Lower leg skin (tissue), 3 donors: ENCODE measurements at regions not wholly inside any gene's neighbourhood (a gene's known extent, or its start where the extent isn't known, plus 50 kb on each side); places are given as distances from the start of the nearest gene placed in this dataset.

Experiments
- CTCF ChIP-seq, 3 donors: fragments of 450-650 bp; IDR thresholded peaks; one replicate each; pipeline ENCODE4 v1.5.1; 2016; ENCODE audit warnings: antibody characterized with exemption in 3 of 3, mild to moderate bottlenecking in 3 of 3, moderate library complexity in 2 of 3
- POLR2A ChIP-seq, 2 donors: fragments of 450-650 bp; IDR thresholded peaks; one replicate each; pipeline ENCODE4 v1.6.1; 2016 to 2017; ENCODE audit warnings: antibody characterized with exemption in 2 of 2, mild to moderate bottlenecking in 1 of 2, moderate library complexity in 1 of 2

DNA sequence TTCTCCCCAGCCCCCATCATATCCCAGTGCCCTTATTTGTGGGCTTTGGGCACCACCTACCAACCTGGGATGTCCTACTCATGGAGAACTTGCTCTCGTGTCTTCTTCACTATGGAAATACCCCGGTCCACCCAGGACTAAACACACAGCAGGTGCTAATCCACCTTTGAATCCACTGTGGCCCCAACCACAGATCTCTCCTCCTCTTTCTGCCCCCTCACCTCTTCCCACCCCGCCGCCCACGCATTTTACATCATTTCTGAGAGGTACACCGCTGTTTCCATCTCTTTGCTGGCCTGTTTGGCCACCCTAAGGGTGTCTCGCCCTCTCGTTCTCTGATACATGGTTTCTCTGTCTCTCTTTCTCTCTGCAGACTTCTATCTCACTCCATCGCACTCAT lies 82.5 kb upstream of the CTNNBL1 start:
- TF ChIP-seq CTCF (IDR thresholded peaks at IDR 0.05): no peak
- no peak for TF ChIP-seq POLR2A (IDR thresholded peaks at IDR 0.05)
